Stomach (tissue), 4 donors: ENCODE measurements at regions not wholly inside any gene's neighbourhood (a gene's known extent, or its start where the extent isn't known, plus 50 kb on each side); places are given as distances from the start of the nearest gene placed in this dataset.

Experiments
- CTCF ChIP-seq, 7 experiments: fragments of 450-650 bp in 4 of 7; fragments of 200-600 bp in 3 of 7; sonication (generic) in 3 of 7; IDR thresholded peaks; one replicate each; pipeline ENCODE4 v1.5.1; 2016 to 2019; ENCODE audit warnings: antibody characterized with exemption in 7 of 7, control low read depth in 2 of 7, mild to moderate bottlenecking in 1 of 7
- POLR2A ChIP-seq, 4 donors: fragments of 450-650 bp; IDR thresholded peaks; one replicate each; pipeline ENCODE4 v1.6.1; 2016; ENCODE audit warnings: antibody characterized with exemption in 4 of 4, control low read depth in 2 of 4, mild to moderate bottlenecking in 1 of 4, moderate library complexity in 1 of 4
- POLR2AphosphoS5 ChIP-seq, 3 donors: sonication (generic); formaldehyde crosslinking; IDR thresholded peaks; one replicate each; pipeline ENCODE4 v1.6.1; 2016; ENCODE audit warnings: antibody characterized with exemption in 3 of 3

DNA sequence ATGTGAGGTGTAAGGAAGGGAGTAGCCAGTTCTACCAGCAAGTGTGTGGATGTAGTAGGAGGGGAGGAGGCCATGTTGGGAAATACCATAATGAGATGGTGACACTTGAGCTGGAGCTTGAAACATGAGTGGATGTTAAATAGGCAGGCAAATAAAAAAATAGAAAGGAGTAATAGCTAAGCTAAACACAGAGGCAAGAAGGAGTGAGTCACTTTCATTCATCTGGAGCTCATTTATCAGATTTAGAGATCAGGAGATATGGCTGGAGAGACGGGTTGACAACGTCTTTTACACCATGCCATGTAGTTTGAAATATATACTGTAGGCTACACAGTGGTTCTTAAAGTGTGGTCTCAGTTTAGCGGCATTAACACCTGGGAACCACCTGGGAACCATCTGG is 390.5 kb downstream of the DIPK2A start:
- TF ChIP-seq POLR2AphosphoS5 (IDR thresholded peaks at IDR 0.05) (no peak), CTCF (IDR thresholded peaks at IDR 0.05) (no peak), POLR2A (IDR thresholded peaks at IDR 0.05) (no peak)
